HG02610 (cell line): ENCODE measurements at regions not wholly inside any gene's neighbourhood (a gene's known extent, or its start where the extent isn't known, plus 50 kb on each side); places are given as distances from the start of the nearest gene placed in this dataset.
A peak's percentile ranks its signal among the peaks of the same experiment; 100 is the strongest.
"Not testable (repeated sequence)": the region's sequence is repeated elsewhere in the genome, so short reads cannot be mapped to it uniquely, and the experiment has no call there.

Experiments
- ATAC-seq: cut with Tn5 transposase; IDR thresholded peaks from one replicate; pipeline ENCODE4 v1.9.1; 2021; ENCODE audit warnings: mild to moderate bottlenecking, moderate library complexity; ENCODE audit not compliant: unreplicated experiment

DNA sequence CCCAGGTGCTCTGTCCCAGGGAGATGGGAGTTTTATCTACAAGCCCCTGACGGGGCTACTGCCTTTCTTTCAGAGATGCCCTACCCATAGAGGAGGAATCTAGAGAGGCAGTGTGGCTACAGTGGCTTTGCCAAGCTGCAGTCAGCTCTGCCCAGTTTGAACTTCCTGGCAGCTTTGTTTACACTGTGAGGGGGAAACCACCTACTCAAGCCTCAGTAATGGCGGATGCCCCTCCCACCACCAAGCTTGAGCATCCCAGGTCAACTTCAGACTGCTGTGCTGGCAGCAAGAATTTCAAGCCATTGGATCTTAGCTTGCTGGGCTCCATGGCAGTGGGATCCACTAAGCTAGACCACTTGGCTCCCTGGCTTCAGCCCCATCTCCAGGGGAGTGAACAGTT is 53.1 kb upstream of the TMEM252 start:
- ATAC-seq = not testable (repeated sequence)

DNA sequence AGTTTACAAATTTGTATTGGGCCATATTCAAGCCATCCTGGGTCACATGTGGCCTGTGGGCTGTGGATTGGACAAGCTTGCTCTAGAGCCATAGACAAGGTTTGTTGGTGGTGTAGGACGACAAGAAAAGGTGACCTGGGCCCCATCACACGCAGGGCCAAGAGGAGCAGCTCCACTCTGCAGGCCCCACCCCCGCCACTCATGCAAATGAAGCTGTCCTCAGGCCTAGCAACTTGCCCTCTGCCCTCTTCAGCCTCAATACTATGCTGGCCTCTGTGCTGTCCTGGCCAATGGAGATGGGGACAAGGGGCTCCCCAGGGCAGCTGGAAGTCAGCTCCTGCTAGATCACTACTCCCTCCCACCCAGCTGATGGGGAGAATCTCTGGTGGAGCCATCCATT is 55.2 kb upstream of the TMEM252 start:
- no peak for ATAC-seq

DNA sequence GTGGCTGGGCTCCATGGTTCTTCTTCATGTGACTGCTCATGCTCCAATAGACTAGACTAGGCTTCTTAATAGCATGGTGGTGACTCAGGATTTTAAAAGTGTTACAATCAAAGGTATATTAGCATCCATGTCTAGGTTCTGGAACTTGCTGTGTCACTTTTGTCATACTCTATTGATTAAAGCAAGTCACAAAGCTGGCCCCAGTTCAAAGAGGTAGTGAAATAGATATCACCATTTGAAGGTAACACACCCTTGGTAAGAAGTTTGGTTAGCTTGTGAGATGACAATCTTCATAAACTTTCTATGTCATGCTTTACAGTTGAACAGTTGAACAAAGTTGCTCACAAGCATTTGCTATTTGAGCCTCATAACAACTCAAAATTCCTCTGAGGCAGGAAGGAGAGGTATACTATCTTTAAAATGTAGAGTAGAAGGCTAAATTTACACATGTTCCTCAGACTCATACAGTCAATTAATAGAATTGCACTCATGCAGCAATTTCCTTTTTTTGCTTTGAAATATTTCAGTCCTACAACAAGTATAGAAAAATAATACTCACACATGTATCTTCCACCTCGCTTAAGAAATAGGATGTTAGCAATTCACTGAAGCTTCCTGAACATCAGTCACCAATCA is 56.8 kb upstream of the TMEM252 start:
- ATAC-seq = no peak

DNA sequence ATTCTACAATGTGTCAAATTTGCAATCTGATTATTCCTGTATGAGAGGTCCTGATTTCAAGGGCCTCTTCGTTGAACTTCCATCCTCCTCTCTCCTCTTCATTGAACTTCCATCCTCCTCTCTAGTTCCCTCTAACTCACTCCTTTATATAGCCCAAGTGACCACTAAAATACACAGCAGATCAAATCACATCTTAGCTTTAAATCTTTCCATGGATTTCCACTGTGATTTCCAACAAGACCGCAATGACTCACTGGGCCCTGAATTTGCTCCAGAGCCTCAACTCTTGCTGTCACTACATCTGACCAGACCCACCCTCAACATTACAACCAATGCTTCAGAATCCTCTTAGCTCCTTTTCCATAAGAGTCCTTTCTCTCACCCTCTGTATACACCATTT is 59.1 kb upstream of the TMEM252 start:
- no peak for ATAC-seq

- no peak for ATAC-seq
Measured at GRCh38 chr9:68601081-68601480, 60.4 kb upstream of the TMEM252 start.

GRCh38 chr9:68603371-68603770 is 62.7 kb upstream of the TMEM252 start:
- no peak for ATAC-seq

GRCh38 chr9:68608763-68609162 is 68.1 kb upstream of the TMEM252 start:
- no peak for ATAC-seq

- ATAC-seq = no peak
Measured at GRCh38 chr9:68609901-68610415, 69.3 kb upstream of the TMEM252 start.

GRCh38 chr9:68614121-68614520 is 73.4 kb upstream of the TMEM252 start:
- ATAC-seq = no peak

- ATAC-seq = not testable (repeated sequence)
Measured at GRCh38 chr9:68617011-68617410, 76.3 kb upstream of the TMEM252 start.

DNA sequence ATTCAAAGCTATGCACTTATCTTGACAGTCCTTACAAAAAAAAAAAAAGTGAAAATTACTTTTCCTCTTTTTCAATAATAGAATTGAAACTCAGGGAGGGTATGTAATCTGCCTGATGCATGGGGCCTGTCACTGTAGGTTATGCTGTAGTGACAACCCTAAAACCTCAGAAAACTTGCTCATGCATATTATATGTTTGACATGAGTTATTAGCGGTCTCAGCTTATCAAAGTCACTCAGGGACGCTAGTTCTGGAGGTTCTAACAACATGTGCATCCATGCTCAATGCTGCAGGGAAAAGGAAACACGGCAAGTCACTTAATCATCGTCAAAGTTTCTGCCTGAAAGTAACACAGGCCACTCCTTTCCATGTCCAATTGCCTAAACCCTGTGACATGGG is 78.4 kb upstream of the TMEM252 start:
- no peak for ATAC-seq

DNA sequence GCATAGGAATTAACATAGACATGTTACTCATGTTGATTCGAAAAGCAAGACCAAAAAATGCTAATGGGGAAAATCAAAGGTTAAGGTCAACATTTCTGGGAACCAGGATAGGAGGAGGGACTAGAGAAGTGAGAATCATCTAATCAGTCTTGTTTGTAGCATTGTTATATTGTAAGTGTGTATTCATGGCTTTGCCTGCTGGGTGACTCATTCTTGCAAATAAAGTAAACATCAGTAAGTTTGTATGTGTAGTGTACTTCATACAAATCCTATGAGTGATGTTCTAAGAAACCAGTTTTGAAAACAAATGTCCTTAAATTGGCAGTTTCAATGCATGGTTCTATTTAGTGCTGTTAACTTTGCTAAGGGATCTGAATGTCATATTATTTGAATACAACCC is 79.0 kb upstream of the TMEM252 start:
- ATAC-seq = no peak

- no peak for ATAC-seq
Measured at GRCh38 chr9:68625559-68625958, 79.5 kb upstream of the PIP5K1B start.

- no peak for ATAC-seq
Measured at GRCh38 chr9:68626526-68626925, 78.5 kb upstream of the PIP5K1B start.

- no peak for ATAC-seq
Measured at GRCh38 chr9:68627104-68627503, 77.9 kb upstream of the PIP5K1B start.

DNA sequence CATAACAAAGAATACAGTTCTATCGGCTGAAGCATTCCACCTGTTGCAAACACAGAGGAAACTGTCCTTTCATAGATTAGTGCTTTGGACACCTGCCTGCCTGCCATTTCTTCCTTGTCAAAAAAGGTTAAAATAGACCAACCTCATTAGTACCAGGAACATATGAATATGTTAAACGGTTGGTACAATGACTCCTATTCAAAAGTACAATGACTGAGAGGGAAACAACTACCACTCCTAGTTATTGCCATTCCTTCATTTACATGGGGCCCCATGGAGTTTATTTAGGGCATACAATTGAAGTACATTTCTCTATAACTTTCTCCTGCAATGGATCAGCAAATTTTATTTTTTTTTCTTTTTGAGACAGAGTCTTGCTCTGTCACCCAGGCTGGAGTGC is 77.4 kb upstream of the PIP5K1B start:
- no peak for ATAC-seq

DNA sequence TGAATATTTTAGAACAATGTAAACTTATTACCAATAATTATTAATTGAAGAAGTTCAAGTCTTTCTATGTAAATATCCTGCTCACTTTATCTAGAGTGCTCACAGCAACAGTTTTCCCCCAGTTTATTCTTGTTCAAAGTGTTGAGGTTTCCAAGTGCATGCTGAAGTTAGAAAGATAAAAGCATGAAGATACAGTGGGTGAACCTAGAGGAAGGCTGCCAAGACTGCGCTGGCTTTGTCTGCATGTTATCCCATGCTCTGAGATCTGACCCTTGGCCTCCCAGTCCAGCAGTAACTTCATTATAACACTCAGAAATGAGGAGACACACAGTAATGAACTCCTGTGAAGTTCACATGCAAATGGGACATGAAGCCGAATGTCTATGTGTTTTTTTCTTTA is 76.0 kb upstream of the PIP5K1B start:
- ATAC-seq = no peak

DNA sequence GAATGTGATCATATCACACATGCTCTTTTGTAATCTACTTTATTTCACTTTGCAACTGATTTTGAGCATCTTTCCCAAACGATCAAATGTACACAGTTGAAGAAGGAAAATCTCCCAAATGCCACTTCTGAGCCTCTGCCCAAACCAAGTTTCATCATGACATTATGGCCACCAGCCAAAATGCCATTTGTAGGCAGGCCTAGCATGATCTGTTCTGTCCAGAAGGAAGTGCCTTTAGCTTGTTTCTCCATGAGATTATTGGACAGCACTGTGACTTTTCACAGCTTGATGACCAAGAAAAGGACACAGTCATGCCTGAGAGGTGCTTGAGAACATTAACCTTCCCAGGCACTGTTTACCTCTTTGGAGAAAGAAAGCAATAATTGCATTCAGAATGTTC is 73.2 kb upstream of the PIP5K1B start:
- ATAC-seq = no peak

GRCh38 chr9:68637020-68637419 is 68.0 kb upstream of the PIP5K1B start:
- ATAC-seq = no peak

DNA sequence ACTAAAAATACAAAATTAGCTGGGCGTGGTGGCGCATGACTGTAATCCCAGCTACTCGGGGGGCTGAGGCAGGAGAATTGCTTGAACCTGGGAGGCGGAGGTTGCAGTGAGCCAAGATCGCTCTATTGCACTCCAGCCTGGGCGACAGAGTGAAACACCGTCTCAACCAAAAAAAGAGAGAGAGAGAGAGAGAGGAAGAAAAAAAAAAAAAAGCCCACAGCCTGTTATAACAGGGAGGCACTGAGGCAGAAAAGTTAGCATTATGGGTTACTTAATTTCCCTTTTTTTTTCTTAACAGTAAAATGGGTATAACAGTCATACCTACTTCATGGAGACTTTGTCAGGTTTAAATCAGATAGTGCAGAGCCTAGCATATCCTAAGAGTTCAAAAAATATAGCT is 65.8 kb upstream of the PIP5K1B start:
- not testable (repeated sequence) for ATAC-seq

DNA sequence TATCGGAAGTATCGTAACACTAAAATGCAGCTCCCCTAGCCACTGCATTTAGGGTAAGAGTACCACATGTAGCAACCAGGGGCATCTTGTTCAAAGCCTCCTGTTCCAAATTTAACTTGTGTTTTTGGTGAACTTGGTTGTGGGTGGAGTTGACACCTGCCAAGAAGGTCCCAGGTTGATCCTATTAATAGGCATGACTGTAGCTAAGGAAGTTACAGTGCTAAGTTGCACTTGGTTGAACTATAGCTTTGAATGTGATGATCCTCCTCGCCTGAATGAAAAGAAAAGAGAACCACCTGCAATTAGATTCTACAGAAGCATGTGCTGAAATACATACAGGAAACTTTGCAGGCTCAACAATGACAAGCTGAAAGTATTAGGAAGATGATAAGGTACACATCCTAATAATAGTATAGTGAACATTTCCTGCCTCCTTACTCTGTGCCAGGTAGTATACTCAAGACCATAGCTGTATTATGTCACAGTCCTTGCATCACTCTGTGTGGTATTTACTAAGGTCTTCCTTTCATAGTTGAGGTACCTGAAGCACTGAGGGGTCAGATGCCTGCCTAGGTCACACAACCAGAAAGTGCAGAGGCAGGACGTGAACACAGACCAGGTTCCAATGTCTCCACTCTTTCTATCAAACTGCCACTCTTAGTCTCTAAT is 64.5 kb upstream of the PIP5K1B start:
- ATAC-seq = peak; percentile 31

DNA sequence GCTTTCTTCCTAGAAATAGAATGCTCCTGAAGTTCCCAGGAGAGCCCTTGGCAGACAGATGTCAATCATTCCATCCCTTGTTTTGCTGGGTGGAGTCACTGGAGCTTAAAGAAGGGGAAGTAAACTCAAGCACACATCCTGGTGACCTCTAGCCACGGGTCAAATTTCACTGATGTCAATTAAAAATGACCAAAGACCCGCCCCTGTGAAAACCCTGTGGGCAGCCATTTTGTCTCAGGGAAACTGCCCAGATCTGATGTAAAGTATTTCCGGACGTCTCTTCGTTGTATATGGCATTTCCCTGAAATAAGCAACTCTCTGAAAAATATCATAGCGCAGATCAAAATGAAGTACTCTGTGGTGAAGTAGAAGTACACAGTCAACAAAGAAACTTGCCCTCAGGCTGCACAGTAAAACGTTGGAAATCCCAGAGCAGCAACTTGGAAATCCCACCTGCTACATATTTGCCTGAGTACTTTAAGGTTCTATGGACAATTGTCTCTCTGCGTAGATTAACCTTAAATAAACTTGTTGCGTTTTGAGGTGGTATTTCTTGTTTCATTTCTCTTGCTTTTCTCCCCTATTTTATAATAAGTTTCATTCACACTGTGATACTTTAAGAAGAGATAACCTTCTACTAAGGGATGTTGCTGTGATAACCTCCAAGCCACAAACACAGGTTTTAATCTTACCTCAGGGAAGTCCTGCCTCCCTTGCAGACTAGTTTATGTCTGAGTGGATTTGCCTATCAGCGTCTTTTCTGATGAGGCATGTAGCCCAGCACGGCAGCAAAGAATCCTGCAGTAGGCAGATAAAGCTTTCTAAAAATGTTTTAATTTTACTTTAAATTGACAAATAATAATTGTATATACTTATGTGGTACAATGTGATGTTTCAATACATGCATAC is 60.9 kb upstream of the PIP5K1B start:
- ATAC-seq = peak; percentile 61
